ENCODE measurements at regions not wholly inside any gene's neighbourhood (a gene's known extent, or its start where the extent isn't known, plus 50 kb on each side); places are given as distances from the start of the nearest gene placed in this dataset.

DNA sequence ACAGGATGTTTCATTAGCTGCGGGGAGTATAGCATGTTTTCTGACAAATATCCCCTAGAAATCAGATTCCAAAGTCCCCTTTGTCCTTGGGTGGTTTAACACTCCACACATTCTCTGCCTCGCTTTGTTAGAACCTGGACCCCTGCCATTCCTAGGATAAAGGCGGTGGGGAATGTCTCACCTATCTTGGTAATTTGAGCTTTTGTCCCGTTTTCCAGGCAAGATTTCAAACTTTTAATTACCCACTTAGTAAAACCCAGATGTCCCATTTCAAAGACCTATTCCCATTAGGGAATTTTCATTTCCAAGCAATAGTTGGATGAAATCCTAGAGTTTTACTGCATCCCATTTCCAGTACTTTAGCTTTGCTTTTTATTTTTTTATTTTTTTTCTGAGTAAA is 501.0 kb upstream of the MAP3K7 start:
- TF ChIP-seq, protein P1, sequence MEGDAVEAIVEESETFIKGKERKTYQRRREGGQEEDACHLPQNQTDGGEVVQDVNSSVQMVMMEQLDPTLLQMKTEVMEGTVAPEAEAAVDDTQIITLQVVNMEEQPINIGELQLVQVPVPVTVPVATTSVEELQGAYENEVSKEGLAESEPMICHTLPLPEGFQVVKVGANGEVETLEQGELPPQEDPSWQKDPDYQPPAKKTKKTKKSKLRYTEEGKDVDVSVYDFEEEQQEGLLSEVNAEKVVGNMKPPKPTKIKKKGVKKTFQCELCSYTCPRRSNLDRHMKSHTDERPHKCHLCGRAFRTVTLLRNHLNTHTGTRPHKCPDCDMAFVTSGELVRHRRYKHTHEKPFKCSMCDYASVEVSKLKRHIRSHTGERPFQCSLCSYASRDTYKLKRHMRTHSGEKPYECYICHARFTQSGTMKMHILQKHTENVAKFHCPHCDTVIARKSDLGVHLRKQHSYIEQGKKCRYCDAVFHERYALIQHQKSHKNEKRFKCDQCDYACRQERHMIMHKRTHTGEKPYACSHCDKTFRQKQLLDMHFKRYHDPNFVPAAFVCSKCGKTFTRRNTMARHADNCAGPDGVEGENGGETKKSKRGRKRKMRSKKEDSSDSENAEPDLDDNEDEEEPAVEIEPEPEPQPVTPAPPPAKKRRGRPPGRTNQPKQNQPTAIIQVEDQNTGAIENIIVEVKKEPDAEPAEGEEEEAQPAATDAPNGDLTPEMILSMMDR (IDR thresholded peaks at IDR 0.05; ENCODE audit: low read length) = no peak
- no peak for TF ChIP-seq EZH2phosphoT487 (IDR thresholded peaks at IDR 0.05; ENCODE audit: low read length)

All from MM.1S (cell line).